ENCODE measurements at regions not wholly inside any gene's neighbourhood (a gene's known extent, or its start where the extent isn't known, plus 50 kb on each side); places are given as distances from the start of the nearest gene placed in this dataset.

GRCh38 chr1:164470996-164471395 is 88.0 kb upstream of the PBX1 start:
- no peak for TF ChIP-seq CTCF (IDR thresholded peaks at IDR 0.05; ENCODE audit: poor library complexity, severe bottlenecking)
- no peak for TF ChIP-seq SMC3 (conservative IDR thresholded peaks at IDR 0.05; ENCODE audit: poor library complexity)
- no peak for TF ChIP-seq RAD21 (conservative IDR thresholded peaks at IDR 0.05)
- TF ChIP-seq EZH2 (IDR thresholded peaks at IDR 0.05; ENCODE audit: borderline replicate concordance, insufficient read depth, low read length, poor library complexity, severe bottlenecking), result no peak
- no peak for TF ChIP-seq EP300 (conservative IDR thresholded peaks at IDR 0.05; ENCODE audit: poor library complexity, severe bottlenecking)
- no peak for TF ChIP-seq TAF1 (IDR thresholded peaks at IDR 0.05; ENCODE audit: low read depth)
- TF ChIP-seq MXI1 (conservative IDR thresholded peaks at IDR 0.05; ENCODE audit: poor library complexity, severe bottlenecking), result no peak

All from neural cell (in vitro differentiated cells).